HG03039 (cell line): ENCODE measurements at regions not wholly inside any gene's neighbourhood (a gene's known extent, or its start where the extent isn't known, plus 50 kb on each side); places are given as distances from the start of the nearest gene placed in this dataset.
"Not testable (repeated sequence)": the region's sequence is repeated elsewhere in the genome, so short reads cannot be mapped to it uniquely, and the experiment has no call there.

Experiments
- ATAC-seq: cut with Tn5 transposase; IDR thresholded peaks from one replicate; pipeline ENCODE4 v1.9.1; 2021; ENCODE audit warnings: mild to moderate bottlenecking, moderate library complexity; ENCODE audit not compliant: unreplicated experiment

- ATAC-seq, result no peak
Measured at GRCh38 chr1:182262425-182262824, 129.2 kb downstream of the GLUL start.

GRCh38 chr1:182261655-182262054 is 129.9 kb downstream of the GLUL start:
- no peak for ATAC-seq

- ATAC-seq, result no peak
Measured at GRCh38 chr1:182260516-182260915, 131.1 kb downstream of the GLUL start.

- no peak for ATAC-seq
Measured at GRCh38 chr1:182259968-182260367, 131.6 kb downstream of the GLUL start.

- ATAC-seq, result no peak
Measured at GRCh38 chr1:182259229-182259872, 132.2 kb downstream of the GLUL start.

- no peak for ATAC-seq
Measured at GRCh38 chr1:182257369-182258063, 134.1 kb downstream of the GLUL start.

GRCh38 chr1:182256931-182257330 is 134.7 kb downstream of the GLUL start:
- no peak for ATAC-seq

GRCh38 chr1:182255494-182255893 is 136.1 kb downstream of the GLUL start:
- no peak for ATAC-seq

- no peak for ATAC-seq
Measured at GRCh38 chr1:182253319-182253860, 138.2 kb downstream of the GLUL start.

GRCh38 chr1:182251561-182251960 is 140.0 kb downstream of the GLUL start:
- ATAC-seq, result no peak

GRCh38 chr1:182249201-182249676 is 142.4 kb downstream of the GLUL start:
- ATAC-seq, result peak; percentile 85

- ATAC-seq, result peak; percentile 46
Measured at GRCh38 chr1:182248721-182249120, 142.9 kb downstream of the GLUL start.

GRCh38 chr1:182247813-182248212 is 143.8 kb downstream of the GLUL start:
- not testable (repeated sequence) for ATAC-seq

GRCh38 chr1:182246783-182247182 is 144.8 kb downstream of the GLUL start:
- no peak for ATAC-seq

- no peak for ATAC-seq
Measured at GRCh38 chr1:182245040-182245439, 146.6 kb downstream of the GLUL start.

- ATAC-seq, result no peak
Measured at GRCh38 chr1:182244451-182244850, 147.1 kb downstream of the GLUL start.

GRCh38 chr1:182242641-182243040 is 148.9 kb downstream of the GLUL start:
- no peak for ATAC-seq

- ATAC-seq, result no peak
Measured at GRCh38 chr1:182240085-182240484, 151.5 kb downstream of the GLUL start.

- no peak for ATAC-seq
Measured at GRCh38 chr1:182238421-182238820, 153.2 kb downstream of the GLUL start.

- no peak for ATAC-seq
Measured at GRCh38 chr1:182237329-182237728, 154.3 kb downstream of the GLUL start.

GRCh38 chr1:182236651-182237077 is 154.9 kb downstream of the GLUL start:
- no peak for ATAC-seq
